ENCODE measurements at regions not wholly inside any gene's neighbourhood (a gene's known extent, or its start where the extent isn't known, plus 50 kb on each side); places are given as distances from the start of the nearest gene placed in this dataset.

DNA sequence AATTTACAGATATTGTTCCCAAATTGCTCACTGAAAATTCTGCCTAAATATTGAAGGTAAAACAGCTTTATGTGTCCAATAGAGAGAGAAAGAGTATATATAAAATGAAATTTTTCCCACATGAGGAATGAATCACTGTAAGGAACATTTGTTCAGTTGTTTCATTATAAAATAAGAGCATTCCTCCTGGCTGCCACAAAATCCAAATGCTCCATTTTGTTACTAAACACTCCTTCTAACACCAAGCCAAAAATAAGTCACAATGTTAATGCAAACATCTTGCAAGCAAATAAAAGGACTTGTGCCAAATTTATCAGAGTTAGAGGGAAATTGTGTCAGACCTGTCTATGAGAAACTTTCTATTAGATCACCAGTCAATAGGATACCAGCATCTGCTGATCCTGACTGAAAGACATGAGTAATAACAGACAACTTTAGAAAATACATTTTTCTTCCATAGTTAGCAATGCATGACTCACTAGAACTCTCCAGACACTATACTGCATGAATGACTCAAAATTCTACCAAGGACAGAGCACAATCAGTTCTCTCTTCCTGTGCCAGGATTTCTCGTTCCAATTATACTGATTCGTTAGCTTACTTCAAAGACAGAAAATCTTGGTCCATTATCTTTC is 83.5 kb upstream of the FNDC3A start:
- DNase-seq: no peak

DNA sequence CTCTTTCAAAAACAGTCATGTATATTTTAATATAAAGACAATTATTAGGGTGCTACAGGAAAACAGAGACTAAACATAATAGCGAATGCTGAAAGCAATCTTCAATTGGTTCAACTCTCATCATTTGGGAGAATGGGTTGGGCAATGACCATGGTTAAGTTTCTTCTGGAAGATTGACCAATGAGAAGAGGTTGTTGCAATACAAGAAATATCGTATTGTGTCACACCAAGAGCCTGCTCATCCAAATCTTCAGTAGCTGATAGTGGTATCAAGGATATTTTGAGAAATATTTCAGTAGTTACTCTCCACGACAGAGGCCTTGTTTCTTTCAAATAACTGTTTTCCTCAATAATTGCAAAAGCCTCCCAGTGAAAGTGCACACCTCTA is 83.0 kb upstream of the FNDC3A start:
- DNase-seq: no peak

DNA sequence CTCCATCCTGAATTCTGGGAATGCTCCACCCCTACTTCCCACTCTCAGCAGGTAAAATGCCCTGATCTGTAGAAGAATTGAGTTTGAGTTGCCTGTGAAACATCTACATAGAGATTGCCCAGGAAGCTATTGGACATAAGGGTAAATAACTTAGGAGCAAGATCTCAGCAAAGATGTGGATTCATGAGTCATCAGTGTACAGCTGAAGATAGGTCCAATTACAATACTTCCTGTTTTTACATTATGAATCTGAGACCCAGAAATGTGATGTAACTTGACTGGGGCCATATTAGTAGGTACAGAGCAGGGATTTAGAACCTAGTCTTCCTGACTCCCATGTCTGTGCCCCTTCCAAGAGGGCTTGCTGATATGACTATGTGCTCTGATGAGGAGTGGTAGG is 79.4 kb upstream of the FNDC3A start:
- no peak for DNase-seq

DNA sequence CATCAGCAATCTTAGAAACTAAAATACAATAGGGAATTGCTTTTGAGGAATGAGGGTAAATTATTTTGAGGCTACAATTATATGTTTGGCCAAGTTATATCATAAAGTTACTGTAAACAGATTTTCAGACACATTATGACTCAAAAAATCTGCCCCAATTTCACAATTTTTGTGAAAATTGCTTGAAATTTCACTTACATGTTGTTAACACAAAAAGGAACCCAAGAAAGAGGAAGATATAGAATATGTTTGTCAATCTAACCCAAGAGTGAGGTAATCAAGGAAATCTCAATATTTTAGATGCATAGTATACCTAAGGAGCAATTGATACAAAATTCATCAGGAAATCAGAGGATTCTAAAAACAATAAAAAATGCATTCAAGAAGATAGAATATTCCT is 73.9 kb upstream of the FNDC3A start:
- no peak for DNase-seq

DNA sequence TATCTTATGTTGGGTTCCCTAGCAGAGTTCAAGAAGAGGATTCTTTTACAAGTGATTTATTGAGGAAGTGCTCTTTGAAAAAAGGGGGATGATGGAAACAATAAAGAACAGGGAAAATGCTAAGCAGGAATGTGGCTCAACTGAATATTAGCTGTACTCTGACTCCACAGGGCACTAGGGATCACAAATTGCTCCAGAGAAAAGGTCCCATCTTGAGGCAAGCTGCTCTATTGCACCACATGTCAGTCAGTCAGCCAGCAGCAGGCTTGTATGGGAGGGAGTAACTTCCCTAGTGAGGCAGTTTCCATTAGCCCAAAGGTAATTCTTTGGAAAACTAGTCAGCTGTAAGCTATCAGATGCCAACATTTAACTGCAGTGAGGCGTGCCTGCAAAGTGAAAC is 73.3 kb upstream of the FNDC3A start:
- peak; percentile 86 for DNase-seq

DNA sequence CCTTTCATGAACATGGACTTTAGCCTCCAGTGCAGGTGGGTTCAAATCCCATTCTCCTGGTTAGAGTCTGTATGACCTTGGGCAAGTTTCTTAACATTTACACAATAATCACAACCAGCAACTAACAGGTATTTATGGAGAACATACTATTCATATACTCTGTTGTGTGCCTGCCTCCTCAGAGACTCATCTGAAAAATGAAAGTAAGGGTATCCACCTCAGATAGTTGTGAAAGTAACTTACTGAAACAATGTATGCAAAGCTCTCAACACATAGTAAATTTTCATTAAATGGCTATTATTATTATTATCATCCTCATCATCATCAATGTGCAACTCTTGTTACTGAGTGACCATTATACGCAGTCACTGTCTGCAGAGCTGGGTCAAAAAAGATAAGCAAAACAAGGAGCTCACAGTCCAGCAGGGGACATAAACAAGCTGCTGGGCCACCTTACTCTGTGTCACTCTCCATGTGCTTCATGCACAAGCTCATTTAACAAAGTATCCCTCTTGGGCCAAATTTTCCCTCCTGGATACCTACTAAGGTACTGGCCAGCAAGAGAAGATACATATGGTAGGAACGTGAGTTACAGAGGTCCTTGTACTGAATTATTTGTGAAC is 70.9 kb upstream of the FNDC3A start:
- no peak for DNase-seq

DNA sequence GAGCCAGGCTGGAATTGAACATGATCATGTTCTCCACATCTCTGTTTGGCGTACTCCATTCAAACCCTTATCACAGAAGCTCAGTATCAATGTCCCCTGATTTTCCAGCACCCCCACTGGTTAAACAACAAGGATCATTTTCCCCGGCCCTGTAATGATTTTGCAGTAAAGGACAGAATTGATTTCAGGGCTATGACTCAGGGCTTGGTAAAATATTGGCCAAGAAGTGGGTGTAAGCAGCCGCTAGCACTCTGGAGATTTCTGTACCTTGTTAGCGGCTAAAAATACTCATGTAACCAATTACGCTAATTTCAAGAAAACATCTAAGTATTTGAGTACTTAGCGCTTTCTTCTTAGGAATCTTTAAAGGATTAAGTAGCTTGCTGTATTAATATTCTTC is 69.5 kb upstream of the FNDC3A start:
- no peak for DNase-seq

DNA sequence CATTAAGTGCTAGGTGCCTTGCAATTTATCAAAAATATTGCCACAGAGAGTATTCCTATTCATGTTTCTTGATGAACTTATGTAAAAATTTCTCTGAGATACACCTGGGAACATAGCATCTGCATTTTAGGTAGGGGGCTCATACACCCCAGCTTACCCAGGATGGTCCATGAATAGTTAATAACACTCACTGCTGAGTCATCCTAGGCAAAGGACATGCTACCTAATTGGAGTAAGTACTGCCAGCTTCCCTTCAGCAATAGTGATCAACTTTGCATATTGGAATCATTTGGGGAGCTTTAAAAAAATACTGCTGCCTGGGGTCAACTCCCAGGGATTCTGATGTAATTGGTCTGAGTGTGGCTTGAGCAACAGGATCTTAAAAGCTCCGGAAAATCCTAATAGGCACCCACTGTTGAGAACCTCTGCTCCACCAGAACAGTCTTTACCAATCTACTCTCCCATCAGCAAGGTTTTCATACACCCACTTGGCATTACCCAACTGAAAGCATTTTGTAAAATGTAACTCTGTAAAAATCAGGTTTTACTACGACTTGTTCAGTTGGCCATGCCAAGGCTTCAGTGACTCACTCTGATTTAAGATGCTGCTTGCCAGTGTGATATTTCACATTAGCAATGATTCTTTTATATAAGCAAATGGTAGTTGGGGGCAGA is 67.2 kb upstream of the FNDC3A start:
- no peak for DNase-seq

DNA sequence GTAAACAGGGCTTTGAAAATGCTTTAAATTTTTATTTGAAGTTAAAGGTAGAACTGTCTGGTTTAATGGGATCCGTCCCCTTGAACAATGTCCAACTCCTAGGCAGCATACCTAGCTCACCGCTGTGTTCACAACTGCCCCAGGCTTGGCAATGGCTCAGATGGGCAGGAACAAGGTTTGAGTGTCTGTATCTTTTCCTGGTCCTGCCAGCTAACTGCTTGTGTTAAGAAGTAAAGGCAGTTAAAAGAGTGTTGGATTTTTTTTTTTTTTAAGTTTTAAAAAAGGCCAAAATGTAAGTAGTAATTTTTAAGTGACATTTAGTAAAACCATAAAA is 66.7 kb upstream of the FNDC3A start:
- no peak for DNase-seq

DNA sequence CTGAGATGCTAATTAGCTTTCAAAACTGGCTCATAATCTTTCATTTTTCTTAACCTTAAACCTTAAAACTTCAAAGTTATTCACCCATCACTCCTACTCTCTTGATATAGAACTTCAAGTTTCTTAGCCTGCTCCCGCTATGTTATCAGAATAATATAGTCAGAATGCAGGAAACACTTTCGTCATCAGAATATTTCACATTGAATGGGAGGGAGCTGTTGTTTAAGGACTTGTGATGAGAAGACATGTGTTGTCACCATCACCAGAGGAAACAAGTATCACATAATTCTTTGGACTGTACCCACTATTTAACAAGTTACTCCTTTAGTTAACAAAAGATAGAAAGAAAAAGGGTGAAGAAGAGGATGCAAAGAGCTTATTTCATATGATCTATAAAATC is 65.0 kb upstream of the FNDC3A start:
- DNase-seq: no peak

DNA sequence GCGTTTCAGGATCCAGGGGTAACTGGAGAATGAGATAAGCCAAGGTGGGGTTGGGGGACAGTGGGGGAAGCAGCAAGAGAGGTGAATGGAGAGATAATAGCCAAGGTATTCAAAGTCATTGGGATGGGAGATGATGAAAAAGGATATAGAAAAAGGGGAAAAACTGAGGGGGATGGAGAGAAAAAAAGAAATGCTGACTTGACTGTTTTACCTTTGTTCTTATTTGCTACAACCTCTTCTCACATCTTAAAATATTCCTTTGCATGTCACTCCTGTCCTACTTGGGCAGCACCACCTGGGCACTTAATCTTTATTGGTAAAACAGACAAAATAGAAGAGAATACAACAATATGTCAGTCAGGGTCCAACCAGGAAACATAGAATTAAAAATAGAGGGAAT is 56.0 kb upstream of the FNDC3A start:
- DNase-seq: no peak

DNA sequence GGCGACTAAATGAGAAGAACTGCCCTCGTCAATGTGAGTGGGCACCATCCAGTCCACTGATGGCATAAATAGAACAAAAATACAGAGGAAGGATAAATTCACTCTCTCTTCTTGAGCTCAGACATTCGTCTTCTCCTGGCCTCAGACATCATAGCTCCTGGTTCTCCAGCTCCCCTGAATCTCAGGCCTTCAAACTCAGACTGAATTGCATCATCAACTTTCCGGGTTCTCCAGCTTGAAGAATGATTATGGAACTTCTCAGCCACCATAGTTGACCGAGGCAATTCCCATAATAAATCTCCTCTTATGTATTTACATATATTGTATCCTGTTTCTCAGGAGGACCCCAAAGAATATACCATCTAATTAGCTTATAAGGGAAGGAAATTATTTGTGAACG is 55.0 kb upstream of the FNDC3A start:
- no peak for DNase-seq

DNA sequence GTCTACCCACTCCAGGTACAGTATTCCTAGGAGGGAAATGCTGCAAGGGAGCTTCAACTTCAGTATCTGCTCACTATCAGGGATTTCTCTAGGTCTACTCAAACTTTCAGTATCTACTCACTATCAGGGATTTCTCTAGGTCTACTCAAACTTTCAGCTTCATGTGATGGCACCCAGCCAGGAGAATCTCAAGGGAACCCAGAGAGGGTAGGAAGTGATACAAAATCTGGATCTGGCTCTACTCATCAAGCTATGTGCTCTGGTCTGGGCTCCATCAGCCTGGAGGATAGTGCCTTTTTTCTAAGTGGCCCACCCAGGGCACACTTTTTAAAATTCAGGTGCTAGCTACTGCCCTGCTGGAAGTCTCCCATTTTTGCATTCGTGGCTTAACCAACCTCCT is 52.3 kb upstream of the FNDC3A start:
- DNase-seq: no peak

DNA sequence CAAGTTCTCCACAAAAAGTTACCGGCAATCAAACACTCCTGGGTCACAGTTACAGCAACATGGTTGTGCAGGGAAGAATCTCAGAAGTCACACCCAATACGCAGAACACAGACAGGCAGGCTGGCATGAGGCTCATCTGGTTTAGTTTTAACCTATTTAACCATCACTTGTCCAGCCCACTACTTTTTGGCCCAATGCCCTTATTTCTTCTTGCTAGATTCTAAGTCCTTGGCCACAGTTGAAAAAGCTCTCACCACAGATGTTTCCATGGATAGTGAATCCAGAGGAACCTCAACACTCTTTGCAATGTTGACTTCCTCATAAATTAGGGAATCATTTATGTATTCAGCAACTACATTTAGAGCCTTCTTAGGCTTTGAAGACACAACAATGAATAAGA is 50.7 kb upstream of the FNDC3A start:
- DNase-seq: no peak
